Breast epithelium (tissue), 4 donors: ENCODE measurements at regions not wholly inside any gene's neighbourhood (a gene's known extent, or its start where the extent isn't known, plus 50 kb on each side); places are given as distances from the start of the nearest gene placed in this dataset.
"Not testable (repeated sequence)": the region's sequence is repeated elsewhere in the genome, so short reads cannot be mapped to it uniquely, and the experiment has no call there.

ENCODE experiments used
- DNase-seq, 2 donors: peaks; one replicate each; pipeline ENCODE4 v3.0.0-alpha.2; 2019; ENCODE audit warnings: low spot score in 2 of 2
- H3K27ac ChIP-seq, 2 donors: fragments of 200-600 bp; sonication (generic) in 1 of 2; one replicate each; pipeline ENCODE4 v1.5.1; 2016 to 2019; ENCODE audit warnings: mild to moderate bottlenecking in 1 of 2
- H3K27me3 ChIP-seq, 2 donors: fragments of 200-600 bp; sonication (generic) in 1 of 2; one replicate each; pipeline versions ENCODE4 v1.5.1 to v1.6.0; 2017 to 2019; ENCODE audit warnings: control low read depth in 1 of 2, mild to moderate bottlenecking in 1 of 2
- H3K36me3 ChIP-seq: fragments of 200-600 bp; one replicate; pipeline ENCODE4 v1.5.1; 2019
- H3K4me1 ChIP-seq, 2 donors: fragments of 200-600 bp; sonication (generic); one replicate each; pipeline ENCODE4 v1.5.1; 2016 to 2019; ENCODE audit warnings: control low read depth in 1 of 2
- H3K4me3 ChIP-seq, 3 donors: fragments of 200-600 bp; sonication (generic); 1 replicate in 2 of 3; 2 replicates in 1 of 3; pipeline ENCODE4 v1.5.1; 2016 to 2019; ENCODE audit warnings: mild to moderate bottlenecking in 3 of 3, moderate library complexity in 2 of 3
- H3K9me3 ChIP-seq, 2 donors: fragments of 200-600 bp; sonication (generic) in 1 of 2; one replicate each; pipeline ENCODE4 v1.5.1; 2016 to 2019; ENCODE audit warnings: control low read depth in 1 of 2
- CTCF ChIP-seq, 3 donors: fragments of 450-650 bp; IDR thresholded peaks; one replicate each; pipeline ENCODE4 v1.5.1; 2016 to 2017; ENCODE audit warnings: antibody characterized with exemption in 3 of 3, mild to moderate bottlenecking in 3 of 3, moderate library complexity in 3 of 3
- POLR2A ChIP-seq: fragments of 450-650 bp; IDR thresholded peaks from one replicate; pipeline ENCODE4 v1.6.1; 2016; ENCODE audit warnings: antibody characterized with exemption, mild to moderate bottlenecking, moderate library complexity
- POLR2AphosphoS5 ChIP-seq, 3 donors: sonication (generic); formaldehyde crosslinking; IDR thresholded peaks; one replicate each; pipeline ENCODE4 v1.6.1; 2017; ENCODE audit warnings: antibody characterized with exemption in 3 of 3
- intact Hi-C: fragments of 100-400 bp; cut with DNase I; formaldehyde crosslinking; loops from one replicate; pipeline ENCODE4 v1.15.1; 2023; ENCODE audit warnings: low total_unique reads

DNA sequence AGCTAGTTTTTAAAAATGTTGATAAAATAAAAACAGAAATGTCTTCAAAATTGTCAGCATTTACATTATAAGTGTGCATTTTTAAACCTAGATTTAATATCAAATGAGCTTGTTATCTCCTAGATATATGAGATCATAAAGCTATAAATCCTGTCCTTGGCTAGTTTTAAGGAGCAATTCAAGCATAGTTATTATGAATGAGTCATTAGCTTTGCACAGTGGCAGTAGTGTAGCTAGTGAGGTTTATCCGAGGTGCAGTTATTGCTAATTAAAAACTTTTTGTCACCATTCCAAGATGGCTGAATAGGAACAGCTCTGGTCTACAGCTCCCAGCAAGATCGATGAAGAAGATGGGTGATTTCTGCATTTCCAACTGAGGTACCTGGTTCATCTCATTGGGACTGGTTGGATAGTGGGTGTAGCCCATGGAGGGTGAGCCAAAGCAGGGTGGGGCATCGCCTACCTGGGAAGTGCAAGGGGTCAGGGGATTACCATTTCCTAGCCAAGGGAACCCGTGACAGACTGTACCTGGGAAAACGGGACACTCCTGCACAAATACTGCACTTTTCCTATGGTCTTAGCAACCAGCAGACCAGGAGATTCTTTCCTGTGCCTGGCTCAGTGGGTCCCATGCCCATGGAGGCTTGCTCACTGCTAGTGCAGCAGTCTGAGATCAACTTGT, 108.8 kb upstream of the SYNCRIP start:
- H3K4me1 ChIP-seq, result no peaks in the 10 kb centered on the region
- H3K36me3 ChIP-seq, result no peaks in the 10 kb centered on the region
- H3K4me3 ChIP-seq, result no peak overlapping the region
- H3K27me3 ChIP-seq, result no peaks in the 10 kb centered on the region
- H3K9me3 ChIP-seq, result no peaks in the 10 kb centered on the region
- no peak overlapping the region for H3K27ac ChIP-seq
- intact Hi-C loops, result no loop called here
- no peak for DNase-seq
- TF ChIP-seq POLR2A (no peak), POLR2AphosphoS5 (IDR thresholded peaks at IDR 0.05) (no peak), CTCF (IDR thresholded peaks at IDR 0.05) (no peak)

DNA sequence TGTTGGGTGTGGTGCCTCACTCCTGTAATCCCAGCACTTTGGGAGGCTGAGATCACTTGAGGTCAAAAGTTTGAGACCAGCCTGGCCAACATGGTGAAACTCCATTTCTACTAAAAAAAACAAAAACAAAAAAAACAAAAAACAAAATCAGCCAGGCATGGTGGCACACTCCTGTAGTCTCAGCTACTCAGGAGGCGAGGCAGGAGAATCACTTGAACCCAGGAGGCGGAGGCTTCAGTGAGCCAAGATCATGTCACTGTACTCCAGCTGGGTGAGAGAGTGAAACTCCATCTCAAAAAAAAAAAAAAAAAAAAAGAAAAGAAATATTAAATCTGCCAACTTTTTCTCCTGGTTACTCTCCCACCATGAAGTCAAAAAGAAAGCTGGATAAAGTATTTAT, 107.5 kb upstream of the SYNCRIP start:
- H3K4me3 ChIP-seq, DNase-seq, intact Hi-C loops: not testable (repeated sequence)

GRCh38 chr6:85749236-85749635, 106.5 kb upstream of the SYNCRIP start:
- Histone ChIP-seq H3K4me3 (no peak overlapping the region), H3K4me1 (no peaks in the 10 kb centered on the region), H3K9me3 (no peaks in the 10 kb centered on the region), H3K36me3 (no peaks in the 10 kb centered on the region), H3K27me3 (no peaks in the 10 kb centered on the region), H3K27ac (no peak overlapping the region)
- TF ChIP-seq POLR2A (no peak), POLR2AphosphoS5 (IDR thresholded peaks at IDR 0.05) (no peak), CTCF (IDR thresholded peaks at IDR 0.05) (no peak)
- DNase-seq, result no peak
- intact Hi-C loops, result no loop called here

More for the DNA sequence above, 107.5 kb upstream of the SYNCRIP start:
- H3K9me3 ChIP-seq, H3K27me3 ChIP-seq, H3K36me3 ChIP-seq, H3K27ac ChIP-seq, H3K4me1 ChIP-seq: not testable (repeated sequence)

GRCh38 chr6:85747666-85748065, 105.0 kb upstream of the SYNCRIP start:
- H3K36me3 ChIP-seq, result no peaks in the 10 kb centered on the region
- no peaks in the 10 kb centered on the region for H3K4me1 ChIP-seq
- no peaks in the 10 kb centered on the region for H3K27me3 ChIP-seq
- H3K9me3 ChIP-seq, result no peaks in the 10 kb centered on the region
- no peak for TF ChIP-seq CTCF (IDR thresholded peaks at IDR 0.05)
- TF ChIP-seq POLR2AphosphoS5 (IDR thresholded peaks at IDR 0.05), result no peak
- no peak for TF ChIP-seq POLR2A
- intact Hi-C loops, result no loop called here
- H3K4me3 ChIP-seq, result no peak overlapping the region
- DNase-seq, result no peak
- H3K27ac ChIP-seq, result no peak overlapping the region

DNA sequence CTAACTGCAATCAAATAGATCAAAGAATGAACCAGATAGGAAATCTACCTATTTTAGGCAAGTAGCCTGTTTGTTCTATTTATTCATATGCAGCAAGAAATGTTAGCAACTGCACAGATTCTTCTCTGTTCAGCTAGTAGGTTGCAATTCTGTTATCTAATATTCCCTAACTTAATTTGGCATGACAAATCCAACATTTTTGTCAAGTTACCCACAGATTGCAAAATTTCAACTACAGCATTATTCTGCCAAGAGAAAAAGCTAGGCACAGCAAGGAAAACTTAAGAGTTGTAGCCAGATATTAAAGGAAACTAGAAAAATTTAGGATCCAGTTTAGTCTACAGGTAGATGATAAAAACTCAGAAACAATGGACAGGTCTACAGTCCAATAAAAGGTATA, 104.4 kb upstream of the SYNCRIP start:
- Histone ChIP-seq H3K4me1 (no peaks in the 10 kb centered on the region), H3K27ac (no peak overlapping the region), H3K27me3 (no peaks in the 10 kb centered on the region), H3K36me3 (no peaks in the 10 kb centered on the region), H3K4me3 (no peak overlapping the region), H3K9me3 (no peaks in the 10 kb centered on the region)
- TF ChIP-seq POLR2A, result no peak
- TF ChIP-seq POLR2AphosphoS5 (IDR thresholded peaks at IDR 0.05), result no peak
- TF ChIP-seq CTCF (IDR thresholded peaks at IDR 0.05), result no peak
- DNase-seq, result no peak
- intact Hi-C loops, result no loop called here
